Kidney epithelial cell (primary cell): ENCODE measurements at regions not wholly inside any gene's neighbourhood (a gene's known extent, or its start where the extent isn't known, plus 50 kb on each side); places are given as distances from the start of the nearest gene placed in this dataset.

ENCODE experiments used
- DNase-seq: peaks from one replicate; pipeline ENCODE4 v3.0.0-alpha.2; 2010; ENCODE audit warnings: low read depth
- H3K27me3 ChIP-seq: 2 replicates; pipeline ENCODE4 v1.6.0; 2011; ENCODE audit warnings: low read length; ENCODE audit not compliant: control insufficient read depth, insufficient read depth
- H3K36me3 ChIP-seq: 2 replicates; pipeline ENCODE4 v1.5.1; 2011; ENCODE audit warnings: low read length; ENCODE audit not compliant: control insufficient read depth, insufficient read depth
- H3K4me3 ChIP-seq: 2 replicates; pipeline ENCODE4 v1.5.1; 2011; ENCODE audit warnings: low read depth, mild to moderate bottlenecking, control low read depth, low read length
- CTCF ChIP-seq: IDR thresholded peaks from 2 replicates; pipeline ENCODE4 v1.5.1; 2011; ENCODE audit warnings: mild to moderate bottlenecking, moderate library complexity, low read length, control low read depth, inconsistent platforms; ENCODE audit not compliant: insufficient read depth, poor library complexity, severe bottlenecking

- H3K4me3 ChIP-seq: no peak overlapping the region
- H3K27me3 ChIP-seq: no peaks in the 10 kb centered on the region
- H3K36me3 ChIP-seq: no peaks in the 10 kb centered on the region
- no peak for TF ChIP-seq CTCF
- DNase-seq: no peak
Measured at GRCh38 chr6:147834084-147834776, 325.7 kb downstream of the SAMD5 start.

- H3K36me3 ChIP-seq: no peaks in the 10 kb centered on the region
- H3K4me3 ChIP-seq: no peak overlapping the region
- no peak for TF ChIP-seq CTCF
- H3K27me3 ChIP-seq: no peaks in the 10 kb centered on the region
- no peak for DNase-seq
Measured at GRCh38 chr6:147837540-147837939, 329.1 kb downstream of the SAMD5 start.

GRCh38 chr6:147839708-147840610 lies 331.5 kb downstream of the SAMD5 start:
- no peak for DNase-seq
- Histone ChIP-seq H3K36me3 (no peaks in the 10 kb centered on the region), H3K27me3 (no peaks in the 10 kb centered on the region), H3K4me3 (no peak overlapping the region)
- no peak for TF ChIP-seq CTCF

GRCh38 chr6:147841547-147842148 lies 333.2 kb downstream of the SAMD5 start:
- no peak for TF ChIP-seq CTCF
- Histone ChIP-seq H3K4me3 (no peak overlapping the region), H3K36me3 (no peaks in the 10 kb centered on the region), H3K27me3 (no peaks in the 10 kb centered on the region)
- DNase-seq: no peak

GRCh38 chr6:147849401-147850330 lies 341.2 kb downstream of the SAMD5 start:
- DNase-seq: no peak
- Histone ChIP-seq H3K36me3 (no peaks in the 10 kb centered on the region), H3K4me3 (no peak overlapping the region), H3K27me3 (no peaks in the 10 kb centered on the region)
- no peak for TF ChIP-seq CTCF
